Astrocyte of the cerebellum (primary cell): ENCODE measurements at regions not wholly inside any gene's neighbourhood (a gene's known extent, or its start where the extent isn't known, plus 50 kb on each side); places are given as distances from the start of the nearest gene placed in this dataset.

Experiments
- DNase-seq: peaks from one replicate; pipeline ENCODE4 v3.0.0-alpha.2; 2011; ENCODE audit warnings: low read depth
- H3K4me3 ChIP-seq: 2 replicates; pipeline ENCODE4 v1.5.1; 2011; ENCODE audit warnings: mild to moderate bottlenecking, low read depth, low read length, moderate library complexity
- in situ Hi-C: cut with HindIII; loops from 2 replicates; pipeline ENCODE4 v1.10.0; 2017; ENCODE audit warnings: low sequenced_read_pairs
- TF ChIP-seq, protein P1 (sequence below): IDR thresholded peaks from 2 replicates; pipeline ENCODE4 v1.5.1; 2012; ENCODE audit warnings: low read length, low read depth, moderate library complexity, mild to moderate bottlenecking; ENCODE audit errors: missing control alignments

DNA sequence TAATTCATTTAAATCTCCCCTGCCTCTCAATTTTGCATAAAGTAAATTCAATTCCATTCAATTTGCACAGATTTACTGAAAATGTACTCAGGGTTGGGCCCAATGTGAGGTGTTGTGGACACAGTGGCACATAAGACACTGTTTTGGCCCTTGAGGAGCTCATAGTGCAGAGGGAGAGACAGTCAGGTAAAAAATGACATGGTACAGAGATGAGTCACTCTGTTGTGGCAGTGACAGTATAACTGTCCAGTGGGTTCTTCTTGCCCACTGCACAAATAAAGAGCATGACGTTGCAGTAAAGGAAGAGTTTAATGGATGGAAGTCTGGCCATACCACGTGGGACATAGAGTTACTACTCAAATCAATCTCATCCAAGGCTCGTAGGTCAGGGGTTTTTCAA lies 400.3 kb upstream of the TRIB2 start:
- in situ Hi-C loops: loop anchor here (25.0 kb wide), 1 partner anchor 454 kb away; no protein-coding TSS in a partner anchor
- TF ChIP-seq, protein P1, sequence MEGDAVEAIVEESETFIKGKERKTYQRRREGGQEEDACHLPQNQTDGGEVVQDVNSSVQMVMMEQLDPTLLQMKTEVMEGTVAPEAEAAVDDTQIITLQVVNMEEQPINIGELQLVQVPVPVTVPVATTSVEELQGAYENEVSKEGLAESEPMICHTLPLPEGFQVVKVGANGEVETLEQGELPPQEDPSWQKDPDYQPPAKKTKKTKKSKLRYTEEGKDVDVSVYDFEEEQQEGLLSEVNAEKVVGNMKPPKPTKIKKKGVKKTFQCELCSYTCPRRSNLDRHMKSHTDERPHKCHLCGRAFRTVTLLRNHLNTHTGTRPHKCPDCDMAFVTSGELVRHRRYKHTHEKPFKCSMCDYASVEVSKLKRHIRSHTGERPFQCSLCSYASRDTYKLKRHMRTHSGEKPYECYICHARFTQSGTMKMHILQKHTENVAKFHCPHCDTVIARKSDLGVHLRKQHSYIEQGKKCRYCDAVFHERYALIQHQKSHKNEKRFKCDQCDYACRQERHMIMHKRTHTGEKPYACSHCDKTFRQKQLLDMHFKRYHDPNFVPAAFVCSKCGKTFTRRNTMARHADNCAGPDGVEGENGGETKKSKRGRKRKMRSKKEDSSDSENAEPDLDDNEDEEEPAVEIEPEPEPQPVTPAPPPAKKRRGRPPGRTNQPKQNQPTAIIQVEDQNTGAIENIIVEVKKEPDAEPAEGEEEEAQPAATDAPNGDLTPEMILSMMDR: no peak
- DNase-seq: no peak
- H3K4me3 ChIP-seq: no peak overlapping the region

DNA sequence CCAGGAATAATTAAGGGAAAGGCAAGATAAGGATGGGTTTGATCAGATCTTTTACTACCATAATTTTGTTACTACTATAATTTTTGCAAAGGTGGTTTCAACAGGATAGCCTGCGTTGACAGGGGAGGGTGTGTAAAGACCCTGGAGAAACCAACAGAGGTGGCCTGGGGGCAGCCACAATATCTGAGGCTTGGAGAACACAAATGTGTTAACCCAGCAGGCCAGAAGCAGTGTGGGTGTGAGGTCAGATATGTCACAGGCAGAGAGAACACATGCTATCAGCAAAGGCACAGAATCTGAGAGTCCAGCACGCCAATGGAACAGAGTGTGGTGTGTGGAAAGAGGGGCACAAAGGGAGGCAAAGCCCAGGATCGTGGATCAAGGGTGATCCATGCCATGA lies 399.4 kb upstream of the TRIB2 start:
- in situ Hi-C loops: loop anchor here (25.0 kb wide), 1 partner anchor 455 kb away; no protein-coding TSS in a partner anchor
- H3K4me3 ChIP-seq: no peak overlapping the region

DNA sequence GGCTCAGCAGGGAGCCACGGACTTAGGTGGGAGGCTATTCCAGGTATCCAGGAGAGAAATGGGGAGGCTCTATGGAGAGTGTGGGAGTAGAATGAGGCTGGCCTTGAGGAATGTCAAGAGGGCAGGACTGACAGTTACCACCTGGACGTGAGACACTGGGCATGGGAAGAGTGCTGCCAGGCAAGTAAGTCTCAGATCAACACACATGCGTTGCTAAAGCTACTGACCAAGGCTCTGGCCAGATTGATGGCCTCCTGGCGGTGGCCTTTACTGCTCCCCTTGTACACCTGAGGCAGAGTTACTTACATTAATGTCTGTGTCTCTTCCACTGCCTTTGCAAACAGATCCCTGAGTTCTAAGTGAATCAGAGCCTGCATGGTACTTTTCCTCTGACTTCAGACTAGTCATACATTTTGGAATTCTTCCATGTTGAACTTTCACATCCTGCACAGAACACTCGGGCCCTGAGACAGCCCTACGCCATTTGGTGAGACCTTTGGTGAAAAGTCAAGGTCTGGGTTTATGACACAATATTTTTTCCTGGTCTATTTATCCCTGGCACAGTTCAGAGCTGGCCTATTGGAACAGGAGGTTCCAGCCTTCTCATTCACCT lies 398.8 kb upstream of the TRIB2 start:
- TF ChIP-seq, protein P1: no peak
- DNase-seq: peak; percentile 78
- in situ Hi-C loops: loop anchor here (25.0 kb wide), 1 partner anchor 456 kb away; no protein-coding TSS in a partner anchor
- no peak overlapping the region for H3K4me3 ChIP-seq

More for the DNA sequence above, 399.4 kb upstream of the TRIB2 start:
- TF ChIP-seq, protein P1: no peak
- DNase-seq: no peak

DNA sequence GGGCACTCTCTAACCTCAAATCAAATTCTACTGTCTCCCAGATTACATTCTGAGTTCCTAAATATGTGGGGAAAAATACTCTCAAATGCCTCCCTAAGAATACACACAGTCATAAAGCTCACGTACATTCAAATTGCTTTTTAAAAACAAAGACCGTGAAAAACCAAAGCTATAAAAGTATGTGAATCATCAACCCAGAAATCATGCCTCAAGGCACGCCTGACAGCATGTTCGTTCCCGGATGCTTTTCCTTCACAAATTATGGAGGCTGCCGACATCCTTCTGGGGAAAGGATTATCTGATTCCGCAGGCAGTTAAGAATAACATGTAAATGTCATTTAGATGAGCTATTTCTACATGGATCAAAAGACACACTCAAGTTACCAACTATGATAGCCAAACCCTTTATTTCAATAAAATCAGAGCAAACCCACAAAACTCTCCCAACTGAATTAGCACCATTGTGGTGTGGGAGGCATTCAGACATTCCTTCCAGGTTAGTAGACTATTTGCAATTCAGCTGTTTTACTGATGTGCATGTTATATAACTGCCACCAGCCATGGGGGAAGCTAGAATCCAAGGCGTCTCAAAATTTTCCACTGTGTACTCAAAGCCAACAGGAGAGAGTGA lies 398.2 kb upstream of the TRIB2 start:
- in situ Hi-C loops: loop anchor here (25.0 kb wide), 1 partner anchor 456 kb away; no protein-coding TSS in a partner anchor
- TF ChIP-seq, protein P1: no peak
- H3K4me3 ChIP-seq: no peak overlapping the region
- DNase-seq: peak; percentile 86

DNA sequence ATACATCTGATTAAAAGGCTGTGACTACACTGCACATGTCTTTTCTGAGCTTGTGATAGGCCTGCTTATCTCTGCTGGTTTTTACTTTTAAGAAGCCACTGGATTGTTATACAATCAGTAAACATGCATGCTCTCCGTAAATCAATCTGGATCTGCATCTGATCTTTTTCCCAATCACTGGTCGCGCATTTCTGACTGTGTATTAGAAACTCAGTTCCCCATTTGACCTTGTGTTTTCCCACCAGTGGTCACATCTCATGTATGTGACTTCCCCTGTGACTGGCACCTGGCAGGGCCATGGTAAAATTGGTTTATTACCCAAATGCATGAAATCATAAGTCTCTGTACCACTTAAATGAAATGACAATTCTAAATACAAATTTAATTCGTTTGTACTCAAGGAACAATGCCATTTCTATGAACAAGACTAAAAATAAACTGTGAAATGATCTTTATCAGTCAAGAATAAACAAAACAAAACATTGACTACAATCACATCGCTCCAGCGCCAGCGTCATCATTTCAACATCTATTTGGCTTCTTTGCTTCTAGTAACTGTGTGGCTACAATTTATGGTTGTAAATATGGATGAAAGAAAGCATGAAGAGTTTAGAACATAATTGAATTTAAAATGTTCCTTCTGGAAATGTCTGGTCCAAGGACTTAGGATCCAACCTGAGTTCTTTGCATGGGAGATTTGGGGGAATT lies 396.6 kb upstream of the TRIB2 start:
- in situ Hi-C loops: loop anchor here (25.0 kb wide), 1 partner anchor 458 kb away; no protein-coding TSS in a partner anchor
- TF ChIP-seq, protein P1: no peak
- DNase-seq: no peak
- H3K4me3 ChIP-seq: no peak overlapping the region

DNA sequence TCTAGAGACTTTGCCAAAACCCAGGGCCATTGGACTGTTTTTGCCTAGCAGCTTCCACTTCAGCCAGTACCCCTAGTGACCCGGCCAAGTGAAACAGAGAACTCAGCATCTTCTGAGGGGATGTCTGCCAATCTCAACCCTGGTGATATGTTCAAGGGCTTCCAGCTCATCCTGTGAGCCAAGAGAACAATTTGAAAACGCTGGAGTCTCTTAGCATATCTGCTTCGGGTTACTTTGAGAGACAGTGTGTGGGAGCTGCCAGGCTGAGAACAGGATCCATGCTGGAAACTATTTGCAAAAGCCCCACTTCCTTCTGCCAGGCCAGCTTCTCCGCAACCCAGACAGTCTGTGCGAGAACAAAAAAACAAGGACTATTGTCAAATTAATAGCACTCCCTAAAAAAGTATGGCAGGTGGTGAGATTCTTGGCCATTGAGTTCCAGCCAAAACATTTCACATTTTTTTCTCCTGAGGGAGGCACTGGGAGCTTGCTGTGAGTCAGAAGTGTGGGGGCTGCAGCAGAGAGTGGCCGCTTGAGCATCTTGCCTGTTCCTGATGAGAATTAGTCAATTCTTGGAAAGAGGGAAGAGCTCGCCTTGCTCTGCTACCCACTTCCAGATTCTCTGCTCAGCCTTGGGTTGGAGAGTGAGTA lies 395.6 kb upstream of the TRIB2 start:
- H3K4me3 ChIP-seq: no peak overlapping the region
- TF ChIP-seq, protein P1: peak; percentile 8
- DNase-seq: peak; percentile 94
- in situ Hi-C loops: loop anchor here (25.0 kb wide), 1 partner anchor 459 kb away; no protein-coding TSS in a partner anchor
